Rectal smooth muscle tissue (tissue), 1 donor: ENCODE measurements at regions not wholly inside any gene's neighbourhood (a gene's known extent, or its start where the extent isn't known, plus 50 kb on each side); places are given as distances from the start of the nearest gene placed in this dataset.

Experiments used
- H3K27ac ChIP-seq: one replicate; pipeline ENCODE4 v1.7.0; 2013; ENCODE audit warnings: low read depth, low read length, inconsistent platforms
- H3K27me3 ChIP-seq: one replicate; pipeline ENCODE4 v1.7.0; 2013; ENCODE audit warnings: low read length; ENCODE audit not compliant: control insufficient read depth, insufficient read depth
- H3K36me3 ChIP-seq: one replicate; pipeline ENCODE4 v1.7.0; 2013; ENCODE audit warnings: low read length; ENCODE audit not compliant: control insufficient read depth, insufficient read depth
- H3K4me1 ChIP-seq: one replicate; pipeline ENCODE4 v1.7.0; 2013; ENCODE audit warnings: low read length; ENCODE audit not compliant: control insufficient read depth, insufficient read depth
- H3K4me3 ChIP-seq: one replicate; pipeline ENCODE4 v1.7.0; 2013; ENCODE audit warnings: low read length
- H3K9ac ChIP-seq: one replicate; pipeline ENCODE4 v1.7.0; 2013; ENCODE audit warnings: low read length

GRCh38 chr20:51315390-51315789 is 227.1 kb downstream of the NFATC2 start:
- Histone ChIP-seq H3K9ac (no peak overlapping the region), H3K36me3 (no peaks in the 10 kb centered on the region), H3K27ac (no peak overlapping the region), H3K4me3 (no peak overlapping the region), H3K4me1 (no peaks in the 10 kb centered on the region), H3K27me3 (peaks cover 2% of the 10 kb centered on the region)

- H3K4me1 ChIP-seq = no peaks in the 10 kb centered on the region
- H3K36me3 ChIP-seq = no peaks in the 10 kb centered on the region
- peaks cover 2% of the 10 kb centered on the region for H3K27me3 ChIP-seq
- no peak overlapping the region for H3K9ac ChIP-seq
- no peak overlapping the region for H3K4me3 ChIP-seq
- H3K27ac ChIP-seq = no peak overlapping the region
These were observed 229.1 kb downstream of the NFATC2 start for GRCh38 chr20:51313358-51313827.

DNA sequence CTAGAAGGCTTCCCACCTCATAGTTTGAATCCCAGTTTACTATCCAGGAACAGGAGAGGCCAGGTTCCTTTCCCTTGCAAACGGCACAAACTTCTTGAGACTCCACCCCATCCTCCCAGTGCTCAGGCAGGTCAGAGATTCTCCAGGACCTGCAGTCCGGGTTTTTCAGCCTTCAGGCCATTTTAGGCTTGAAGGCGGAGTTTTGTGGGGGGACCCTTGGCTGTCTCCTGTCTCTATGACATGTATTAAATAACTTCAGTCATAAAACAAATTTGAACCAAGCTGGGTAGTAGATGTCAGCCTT is 230.1 kb downstream of the NFATC2 start:
- Histone ChIP-seq H3K36me3 (no peaks in the 10 kb centered on the region), H3K4me3 (no peak overlapping the region), H3K4me1 (no peaks in the 10 kb centered on the region), H3K9ac (no peak overlapping the region), H3K27me3 (no peaks in the 10 kb centered on the region), H3K27ac (no peak overlapping the region)

DNA sequence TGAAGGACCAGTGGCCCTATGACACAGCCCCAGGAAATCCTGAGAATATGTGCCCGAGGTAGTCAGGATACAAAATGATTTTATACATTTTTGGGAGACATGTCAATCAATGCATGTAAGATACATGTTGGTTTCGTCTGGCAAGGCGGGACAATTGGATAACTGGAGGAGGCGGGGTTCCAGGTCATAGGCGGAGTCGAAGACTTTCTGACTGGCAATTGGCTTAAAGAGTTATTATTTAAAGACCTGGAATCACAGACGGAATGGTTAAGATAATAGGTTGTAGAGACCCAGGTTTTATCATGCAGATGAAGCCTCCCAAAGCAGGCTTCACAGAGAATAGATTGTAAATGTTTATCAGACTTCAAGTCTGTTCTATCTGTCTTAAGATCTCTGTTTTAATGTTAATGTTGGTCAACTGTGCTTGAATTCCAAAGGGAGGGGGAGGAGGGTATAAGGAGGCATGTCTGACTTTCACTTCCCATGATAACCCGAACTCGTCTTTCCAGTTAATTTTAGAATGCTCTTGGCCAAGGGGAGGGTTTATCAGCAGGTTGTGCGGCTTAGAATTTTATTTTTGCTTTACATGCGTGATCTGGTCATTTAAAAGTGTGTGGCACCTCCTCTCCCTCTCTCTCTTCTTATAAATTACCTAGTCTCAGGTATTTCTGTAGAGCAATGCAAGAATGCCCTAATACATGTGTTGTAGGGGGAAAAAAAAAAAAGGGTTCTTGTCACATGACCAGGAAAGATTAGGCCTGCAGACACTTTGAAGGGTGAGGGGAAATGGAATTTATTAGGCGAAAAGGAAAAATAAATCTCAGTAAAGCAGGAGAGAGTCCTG is 230.7 kb downstream of the NFATC2 start:
- no peak overlapping the region for H3K27ac ChIP-seq
- H3K36me3 ChIP-seq = no peaks in the 10 kb centered on the region
- no peak overlapping the region for H3K4me3 ChIP-seq
- no peak overlapping the region for H3K9ac ChIP-seq
- no peaks in the 10 kb centered on the region for H3K4me1 ChIP-seq
- H3K27me3 ChIP-seq = no peaks in the 10 kb centered on the region

DNA sequence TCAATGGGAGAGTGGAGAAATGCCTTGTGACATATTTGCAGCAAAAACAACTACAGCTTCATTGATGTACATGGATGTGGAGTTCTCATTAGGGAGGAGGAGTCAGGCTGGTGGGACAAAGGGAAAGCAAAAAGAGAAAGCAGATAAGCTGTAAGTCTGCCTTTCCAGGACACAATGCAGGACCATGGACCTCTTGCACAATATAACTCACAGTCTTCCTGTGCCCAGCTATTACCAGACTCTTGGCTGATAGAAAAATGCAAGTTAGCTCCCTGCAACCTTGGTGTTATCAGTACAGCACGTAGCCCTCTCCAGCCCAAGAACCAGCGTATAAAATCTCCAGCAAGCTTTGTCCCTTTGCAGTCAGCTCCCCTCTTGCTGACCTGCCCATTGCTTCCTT is 232.3 kb downstream of the NFATC2 start:
- no peak overlapping the region for H3K27ac ChIP-seq
- H3K4me1 ChIP-seq = no peaks in the 10 kb centered on the region
- H3K9ac ChIP-seq = no peak overlapping the region
- H3K36me3 ChIP-seq = no peaks in the 10 kb centered on the region
- no peak overlapping the region for H3K4me3 ChIP-seq
- H3K27me3 ChIP-seq = no peaks in the 10 kb centered on the region

DNA sequence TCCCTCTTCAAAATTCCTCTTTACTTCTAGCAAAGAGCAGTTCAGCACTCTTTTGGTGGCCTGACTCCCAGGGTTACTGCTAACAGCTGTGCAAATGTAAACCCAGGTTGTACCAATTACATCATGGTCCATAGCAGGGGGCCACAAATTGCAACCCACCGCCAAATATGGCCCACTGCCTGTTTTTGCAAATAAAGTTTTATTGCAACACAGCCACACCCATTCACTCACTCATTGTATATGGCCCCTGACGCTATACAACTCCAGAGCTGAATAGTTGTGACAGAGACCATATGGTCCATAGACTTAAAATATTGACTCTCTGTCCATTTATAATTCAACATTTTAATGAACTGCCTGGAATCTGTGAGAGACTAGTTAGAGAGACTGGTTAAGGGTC is 233.4 kb downstream of the NFATC2 start:
- no peaks in the 10 kb centered on the region for H3K36me3 ChIP-seq
- H3K27me3 ChIP-seq = no peaks in the 10 kb centered on the region
- no peaks in the 10 kb centered on the region for H3K4me1 ChIP-seq
- no peak overlapping the region for H3K4me3 ChIP-seq
- H3K9ac ChIP-seq = no peak overlapping the region
- H3K27ac ChIP-seq = no peak overlapping the region

DNA sequence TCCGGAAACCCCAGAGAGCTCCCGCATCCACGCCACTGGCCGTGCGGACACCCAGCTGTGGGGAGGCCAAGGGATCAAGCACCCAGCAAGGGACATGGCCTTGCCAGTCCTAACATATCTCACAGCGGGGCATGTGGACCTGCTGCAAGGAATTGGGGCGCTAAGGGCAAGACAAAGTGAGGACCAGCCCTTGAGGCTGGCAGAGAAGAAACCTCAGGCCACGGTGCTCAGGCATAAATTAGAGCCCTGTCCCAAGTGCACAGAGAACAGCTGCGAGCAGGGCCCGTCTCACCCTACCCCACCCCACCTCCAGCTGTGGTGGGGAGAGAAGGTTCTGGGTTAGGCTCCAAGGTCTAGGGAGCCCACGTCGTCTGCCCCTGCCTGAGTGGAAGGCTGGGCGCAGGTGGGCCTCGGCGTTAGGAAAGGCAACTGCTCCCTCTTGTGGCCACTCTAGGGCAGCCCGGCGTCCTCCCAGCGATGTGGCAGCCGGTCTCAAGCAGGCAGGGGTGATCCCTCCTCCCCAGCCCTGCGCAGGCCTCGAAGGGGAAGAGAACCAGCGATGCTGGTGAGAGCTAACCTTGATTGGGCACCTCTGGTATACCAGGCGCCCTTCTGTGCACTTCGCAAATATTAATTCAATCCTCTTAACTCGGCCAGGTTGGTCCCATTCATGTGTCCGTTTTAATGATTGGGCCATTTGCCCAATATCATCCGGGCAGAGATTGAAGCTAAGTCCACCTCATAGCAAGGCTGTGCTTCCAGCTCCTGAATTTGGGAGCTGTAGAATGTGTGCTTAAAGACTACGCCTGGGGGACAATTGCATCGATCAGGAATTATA is 235.8 kb downstream of the NFATC2 start:
- Histone ChIP-seq H3K9ac (no peak overlapping the region), H3K36me3 (no peaks in the 10 kb centered on the region), H3K4me1 (no peaks in the 10 kb centered on the region), H3K27me3 (no peaks in the 10 kb centered on the region), H3K4me3 (no peak overlapping the region), H3K27ac (no peak overlapping the region)

GRCh38 chr20:51306081-51306480 is 236.4 kb downstream of the NFATC2 start:
- H3K27ac ChIP-seq = no peak overlapping the region
- H3K9ac ChIP-seq = no peak overlapping the region

GRCh38 chr20:51305316-51306052 is 237.0 kb downstream of the NFATC2 start:
- Histone ChIP-seq H3K4me3 (no peak overlapping the region), H3K27ac (no peak overlapping the region), H3K4me1 (no peaks in the 10 kb centered on the region)

More at GRCh38 chr20:51306081-51306480, 236.4 kb downstream of the NFATC2 start:
- no peaks in the 10 kb centered on the region for H3K36me3 ChIP-seq
- no peak overlapping the region for H3K4me3 ChIP-seq
- H3K4me1 ChIP-seq = no peaks in the 10 kb centered on the region
- H3K27me3 ChIP-seq = no peaks in the 10 kb centered on the region

DNA sequence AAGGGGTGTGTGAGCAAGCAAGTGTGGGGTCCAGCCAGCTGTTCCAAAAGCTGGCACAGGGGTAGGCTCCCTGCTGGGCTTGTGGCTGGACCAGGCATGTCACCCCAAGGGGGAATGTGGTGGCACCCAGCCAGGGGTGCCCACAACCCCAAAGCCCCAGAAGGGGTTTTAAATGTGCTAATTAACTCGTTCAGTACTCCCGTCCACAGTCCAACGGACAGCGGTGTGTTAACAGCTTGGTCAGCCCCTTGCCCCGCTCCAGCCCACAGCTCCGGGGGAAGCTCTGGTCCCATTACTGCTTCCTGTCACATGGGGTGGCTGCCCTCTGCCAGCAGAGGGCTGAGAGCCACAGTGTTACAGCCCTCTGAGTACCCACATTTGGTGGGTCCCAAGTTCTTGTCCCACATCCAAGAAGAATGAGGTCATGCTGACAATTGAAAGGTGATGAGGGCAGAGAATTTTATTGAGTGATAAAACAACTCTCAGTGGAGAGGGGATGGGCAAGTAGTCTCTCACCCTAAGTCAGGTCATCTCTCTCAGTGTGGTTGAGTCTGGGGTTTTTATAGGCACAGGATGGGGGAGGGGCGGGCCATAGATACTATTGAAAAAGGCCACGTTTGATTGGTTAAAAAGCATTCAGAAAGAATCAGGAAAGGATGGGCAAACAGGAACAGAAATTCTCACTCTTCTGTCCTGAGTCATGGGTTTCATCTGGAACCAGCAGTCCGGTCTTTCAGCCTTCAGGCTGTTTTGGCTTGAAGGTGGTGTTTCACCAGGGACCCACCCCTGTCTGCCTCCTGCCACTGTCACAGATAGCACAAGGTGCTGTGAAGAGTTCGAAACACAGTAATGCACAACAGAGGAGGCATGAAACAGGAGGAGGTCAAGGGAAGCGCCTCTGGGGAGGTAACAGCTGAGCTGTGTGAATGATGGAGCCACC is 238.5 kb downstream of the NFATC2 start:
- Histone ChIP-seq H3K4me3 (no peak overlapping the region), H3K9ac (no peak overlapping the region), H3K27ac (no peak overlapping the region), H3K4me1 (no peaks in the 10 kb centered on the region), H3K36me3 (no peaks in the 10 kb centered on the region), H3K27me3 (no peaks in the 10 kb centered on the region)

More at GRCh38 chr20:51305316-51306052, 237.0 kb downstream of the NFATC2 start:
- H3K36me3 ChIP-seq = no peaks in the 10 kb centered on the region
- no peaks in the 10 kb centered on the region for H3K27me3 ChIP-seq
- no peak overlapping the region for H3K9ac ChIP-seq

- Histone ChIP-seq H3K4me3 (no peak overlapping the region), H3K27ac (no peak overlapping the region), H3K9ac (no peak overlapping the region), H3K27me3 (no peaks in the 10 kb centered on the region), H3K4me1 (no peaks in the 10 kb centered on the region), H3K36me3 (no peaks in the 10 kb centered on the region)
These were observed 241.5 kb downstream of the NFATC2 start for GRCh38 chr20:51301026-51301425.
